Effector memory CD8-positive, alpha-beta T cell (primary cell): ENCODE measurements at regions not wholly inside any gene's neighbourhood (a gene's known extent, or its start where the extent isn't known, plus 50 kb on each side); places are given as distances from the start of the nearest gene placed in this dataset.

Source experiments
- ATAC-seq: fragments of 150-1000 bp; cut with Tn5 transposase; replicated peaks from 2 replicates; pipeline ENCODE4 v1.10.0; 2021; ENCODE audit warnings: mild to moderate bottlenecking, moderate library complexity
- DNase-seq, 3 experiments: peaks; one replicate each; pipeline ENCODE4 v3.0.0; 2021
- H3K27ac Mint-ChIP-seq, 2 donors: one replicate each; pipeline ENCODE4 v1.8.0; 2022; ENCODE audit warnings: mild to moderate bottlenecking in 2 of 2, mixed read lengths in 2 of 2, moderate library complexity in 2 of 2
- H3K27me3 Mint-ChIP-seq, 2 donors: one replicate each; pipeline ENCODE4 v1.8.0; 2022; ENCODE audit warnings: mixed read lengths in 2 of 2
- H3K36me3 Mint-ChIP-seq: one replicate; pipeline ENCODE4 v1.8.0; 2022; ENCODE audit warnings: mild to moderate bottlenecking, moderate library complexity, mixed read lengths; ENCODE audit not compliant: insufficient read depth
- H3K4me1 Mint-ChIP-seq, 2 donors: one replicate each; pipeline ENCODE4 v1.8.0; 2022; ENCODE audit warnings: low read depth in 2 of 2, mixed read lengths in 2 of 2
- H3K4me3 Mint-ChIP-seq, 2 donors: one replicate each; pipeline ENCODE4 v1.8.0; 2022; ENCODE audit warnings: mild to moderate bottlenecking in 2 of 2, mixed read lengths in 2 of 2, moderate library complexity in 2 of 2
- H3K9me3 Mint-ChIP-seq, 2 donors: one replicate each; pipeline ENCODE4 v1.8.0; 2022; ENCODE audit warnings: mixed read lengths in 2 of 2

DNA sequence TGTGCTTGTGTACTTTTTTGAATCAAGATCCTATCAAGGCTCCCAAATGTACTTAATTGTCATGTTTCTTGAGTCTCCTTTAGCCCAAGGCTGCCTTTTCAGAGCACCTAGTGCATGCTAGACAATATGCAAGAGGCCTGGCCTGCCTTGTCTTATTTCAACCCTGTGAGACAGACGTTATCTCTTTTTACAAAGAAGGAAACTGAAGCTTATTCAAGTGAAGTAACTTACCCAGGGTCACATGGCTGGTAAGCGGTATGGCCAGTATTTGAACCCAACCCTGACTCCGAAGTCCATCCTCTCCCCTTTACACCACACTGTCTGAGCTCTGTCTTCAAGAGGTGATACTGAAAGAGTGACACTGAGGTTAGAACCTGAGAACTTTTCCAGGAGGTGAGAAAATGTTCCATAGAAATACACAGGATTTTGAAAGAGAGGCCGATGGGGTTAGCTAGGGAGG lies 505.1 kb downstream of the FOXO1 start:
- no peak for ATAC-seq
- Mint-ChIP-seq H3K27me3 (no peaks in the 10 kb centered on the region), H3K27ac (no peak overlapping the region)

DNA sequence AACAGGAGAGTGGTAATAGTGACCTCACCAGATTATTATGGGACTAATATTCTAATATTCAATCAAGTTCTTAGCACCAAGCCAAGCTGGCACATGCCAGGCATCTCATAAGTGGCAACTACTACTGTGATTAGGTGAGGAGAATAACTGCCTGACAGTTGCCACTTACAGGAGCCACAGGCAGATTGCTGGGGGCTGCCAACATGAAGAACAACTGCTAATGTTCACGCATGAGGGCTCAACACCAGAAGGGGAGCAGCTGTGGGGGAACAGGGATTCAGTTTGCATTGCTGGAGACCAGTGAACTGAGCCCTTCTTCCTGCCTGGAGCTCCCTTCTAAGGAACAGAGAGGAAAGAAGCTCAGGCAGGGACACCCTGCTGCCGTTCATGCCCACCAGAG lies 504.5 kb downstream of the FOXO1 start:
- no peaks in the 10 kb centered on the region for H3K9me3 Mint-ChIP-seq
- H3K36me3 Mint-ChIP-seq, result peaks cover 3% of the 10 kb centered on the region
- no peak overlapping the region for H3K4me3 Mint-ChIP-seq
- no peak overlapping the region for H3K27ac Mint-ChIP-seq
- peaks cover 0 to 9% of the 10 kb centered on the region in 2 donors for H3K4me1 Mint-ChIP-seq
- no peaks in the 10 kb centered on the region for H3K27me3 Mint-ChIP-seq
- ATAC-seq (no peak), DNase-seq (no peak)

More for the DNA sequence above, 505.1 kb downstream of the FOXO1 start:
- Mint-ChIP-seq H3K36me3 (peaks cover 3% of the 10 kb centered on the region), H3K4me1 (peaks cover 3 to 11% of the 10 kb centered on the region in 2 donors), H3K9me3 (no peaks in the 10 kb centered on the region), H3K4me3 (no peak overlapping the region)
- no peak for DNase-seq

DNA sequence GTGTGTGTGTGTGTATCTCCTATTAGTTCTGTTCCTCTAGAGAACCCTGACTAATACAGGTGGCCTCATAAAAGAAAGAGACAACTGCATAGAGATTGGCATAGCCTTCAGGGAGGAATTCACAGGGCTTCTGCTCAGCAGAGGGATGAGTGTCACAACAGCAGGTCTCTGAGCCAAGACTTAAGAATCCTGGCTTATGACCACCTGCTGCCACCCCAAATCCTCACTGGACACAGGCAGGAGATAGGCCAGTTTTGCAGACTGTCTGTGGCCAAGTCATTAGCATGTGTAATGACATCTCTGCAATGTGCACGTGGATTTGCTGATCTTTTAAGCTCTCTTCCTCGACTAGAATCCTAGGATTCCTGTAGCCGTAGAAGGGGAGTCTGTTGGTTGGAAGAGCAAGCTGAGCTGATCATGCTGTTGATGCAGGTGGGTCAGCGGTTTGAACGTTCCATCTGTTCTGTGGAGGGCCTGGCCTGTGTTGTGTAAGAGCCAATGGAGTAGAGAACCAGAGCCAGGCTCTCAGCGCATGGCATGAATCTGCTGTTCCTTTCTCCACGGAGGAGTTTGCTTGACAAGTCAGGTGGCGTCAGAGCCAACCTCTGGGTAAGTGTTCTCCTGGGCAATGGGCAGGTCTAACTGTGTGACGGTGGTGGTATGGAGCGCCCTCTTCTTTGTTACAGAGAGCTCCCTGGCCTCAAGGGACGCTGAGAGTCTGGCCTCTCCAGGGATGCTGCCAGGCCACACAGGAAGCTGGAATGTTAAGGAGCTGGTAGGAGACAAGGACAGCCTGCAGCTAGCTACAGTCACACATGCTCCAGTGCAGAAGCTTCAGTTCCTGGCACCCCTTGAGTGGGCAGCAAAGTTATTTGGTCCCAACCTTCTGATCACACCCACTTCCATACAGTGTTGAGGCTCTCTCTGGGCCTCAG lies 503.1 kb downstream of the FOXO1 start:
- Mint-ChIP-seq H3K4me1 (peaks cover 0 to 9% of the 10 kb centered on the region in 2 donors), H3K4me3 (no peak overlapping the region), H3K9me3 (no peaks in the 10 kb centered on the region), H3K27ac (no peak overlapping the region), H3K36me3 (peaks cover 3% of the 10 kb centered on the region), H3K27me3 (no peaks in the 10 kb centered on the region)
- ATAC-seq (no peak), DNase-seq (no peak)

DNA sequence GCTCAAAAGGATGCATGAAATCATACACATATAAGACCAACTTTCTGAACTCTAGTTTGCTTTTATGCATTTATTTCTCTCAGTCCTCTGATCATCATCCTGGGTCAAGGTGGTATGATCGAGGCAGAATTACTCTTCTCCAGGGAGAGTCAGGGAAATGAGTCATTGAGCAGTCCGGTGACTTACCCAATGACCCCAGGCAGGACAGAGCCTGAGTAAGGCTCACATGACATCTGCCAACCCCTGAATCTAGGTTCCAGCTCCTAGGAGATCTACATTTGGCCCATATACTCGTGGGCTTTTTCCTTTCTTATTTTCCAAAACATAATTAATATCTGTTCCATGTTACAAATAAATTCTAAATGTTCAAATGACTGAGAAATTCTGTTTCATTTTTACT lies 502.3 kb downstream of the FOXO1 start:
- Mint-ChIP-seq H3K36me3 (no peaks in the 10 kb centered on the region), H3K9me3 (no peaks in the 10 kb centered on the region), H3K27me3 (no peaks in the 10 kb centered on the region), H3K27ac (no peak overlapping the region), H3K4me1 (peaks cover 0 to 9% of the 10 kb centered on the region in 2 donors), H3K4me3 (no peak overlapping the region)
- ATAC-seq (no peak), DNase-seq (no peak)

DNA sequence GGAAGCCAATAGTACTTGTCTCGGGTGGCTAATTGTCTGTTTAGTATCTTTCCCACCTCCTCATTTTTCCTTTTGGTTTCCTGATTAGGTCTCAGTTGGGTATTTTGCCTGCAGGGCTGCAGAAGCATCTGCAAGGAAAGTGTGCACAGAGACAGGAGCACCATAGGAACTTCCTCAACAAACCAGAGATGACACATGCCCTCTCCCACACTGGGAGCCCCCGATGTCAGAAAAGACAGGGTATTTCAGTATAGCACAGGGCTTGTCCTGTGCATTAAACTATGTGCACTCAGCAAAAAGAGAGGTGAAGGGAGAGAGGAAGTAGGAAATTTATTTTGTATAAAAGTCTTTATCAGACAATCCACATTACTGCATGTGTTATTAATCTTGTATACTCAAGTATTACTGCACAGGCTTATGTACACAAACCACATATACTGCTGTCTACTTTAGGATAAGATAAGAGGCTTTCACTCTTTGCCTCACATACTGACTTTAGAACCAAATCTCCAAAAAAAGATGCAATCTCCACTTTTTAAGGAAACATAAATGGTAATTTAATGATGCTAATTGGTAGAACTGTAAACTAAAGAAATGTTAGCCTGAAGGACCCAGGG lies 501.0 kb downstream of the FOXO1 start:
- ATAC-seq (no peak), DNase-seq (no peak)
- Mint-ChIP-seq H3K9me3 (no peaks in the 10 kb centered on the region), H3K27ac (no peak overlapping the region), H3K27me3 (no peaks in the 10 kb centered on the region), H3K36me3 (no peaks in the 10 kb centered on the region), H3K4me1 (peaks cover 0 to 9% of the 10 kb centered on the region in 2 donors), H3K4me3 (no peak overlapping the region)

DNA sequence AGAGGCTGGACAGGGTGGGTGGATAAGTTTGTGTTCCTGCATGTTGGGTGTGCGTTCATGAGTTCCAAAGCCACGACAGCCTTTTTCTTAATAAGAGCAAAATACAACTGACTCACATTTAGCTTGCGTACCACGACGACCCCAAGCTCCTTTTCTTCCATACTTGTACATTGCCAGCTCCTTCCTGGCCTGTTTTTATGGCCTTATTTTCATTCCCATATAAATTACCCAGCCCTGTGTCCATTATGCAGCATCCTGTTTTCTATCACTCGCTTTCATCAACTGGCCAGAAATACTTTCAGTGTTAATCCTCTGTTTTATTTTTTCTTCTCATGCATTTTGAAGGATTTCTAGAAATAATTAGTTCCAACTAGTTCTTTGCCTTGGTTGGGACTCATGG lies 499.1 kb downstream of the FOXO1 start:
- Mint-ChIP-seq H3K4me3 (no peak overlapping the region), H3K4me1 (peaks cover 0 to 8% of the 10 kb centered on the region in 2 donors), H3K27me3 (peaks cover 0 to 2% of the 10 kb centered on the region in 2 donors), H3K9me3 (no peaks in the 10 kb centered on the region), H3K36me3 (no peaks in the 10 kb centered on the region), H3K27ac (no peak overlapping the region)
- DNase-seq (no peak), ATAC-seq (no peak)

DNA sequence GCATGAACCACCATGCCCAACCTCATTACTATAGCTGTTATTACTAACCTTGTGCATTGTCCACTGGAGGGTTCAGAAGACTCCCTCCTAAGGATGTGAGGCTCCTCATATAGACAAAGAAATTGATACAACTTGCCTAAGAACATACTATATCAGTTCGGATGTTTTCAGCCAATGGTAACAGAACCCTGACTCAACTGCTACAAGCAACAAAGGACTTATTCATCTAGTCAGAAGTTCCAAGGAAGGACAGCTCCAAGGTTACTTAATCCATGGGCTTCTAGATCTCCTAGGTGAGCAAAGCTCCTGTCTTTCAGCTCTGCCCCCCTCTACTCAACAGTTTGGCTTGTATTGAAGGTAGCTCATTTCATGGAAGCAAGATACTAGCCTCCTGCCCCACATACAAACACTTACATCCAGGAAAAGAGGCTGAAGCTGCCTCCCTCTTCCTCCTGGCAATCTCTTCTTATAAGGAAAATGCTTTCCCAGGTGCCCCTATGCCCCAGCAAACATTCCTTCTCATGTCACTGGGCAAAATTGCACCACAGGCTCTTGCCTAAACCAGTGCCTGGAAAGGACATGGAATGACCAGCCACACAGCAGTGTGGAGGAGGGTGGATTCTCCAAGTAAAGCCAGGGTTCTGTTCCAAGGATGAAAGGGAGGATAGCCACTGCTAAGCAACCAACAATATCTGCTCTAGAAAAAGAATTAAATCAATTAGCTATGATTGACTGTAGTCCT lies 497.8 kb downstream of the FOXO1 start:
- Mint-ChIP-seq H3K36me3 (no peaks in the 10 kb centered on the region), H3K4me3 (no peak overlapping the region), H3K4me1 (peaks cover 0 to 5% of the 10 kb centered on the region in 2 donors), H3K27ac (no peak overlapping the region), H3K9me3 (no peaks in the 10 kb centered on the region), H3K27me3 (peaks cover 0 to 11% of the 10 kb centered on the region in 2 donors)
- DNase-seq, result no peak
- no peak for ATAC-seq

DNA sequence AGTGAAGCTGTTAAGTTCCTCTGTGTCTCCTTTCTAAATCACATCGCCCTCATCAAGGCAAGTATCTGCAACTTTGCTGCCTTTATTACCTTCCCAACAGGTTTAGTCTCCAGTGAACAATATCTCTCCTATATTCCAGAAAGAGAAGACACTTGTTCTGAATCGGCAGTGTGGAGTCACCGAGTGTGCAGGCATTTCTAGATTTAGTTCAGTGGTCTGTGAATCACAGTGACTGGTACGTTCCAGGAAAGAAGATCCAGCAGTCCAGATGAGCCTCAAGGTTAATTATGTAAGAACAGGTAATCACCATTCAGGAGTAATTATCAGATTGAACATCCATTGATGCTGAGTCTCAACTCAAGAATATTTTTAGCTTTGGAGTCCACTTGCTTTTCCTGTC lies 497.0 kb downstream of the FOXO1 start:
- Mint-ChIP-seq H3K36me3 (no peaks in the 10 kb centered on the region), H3K4me1 (peaks cover 0 to 5% of the 10 kb centered on the region in 2 donors), H3K27me3 (peaks cover 0 to 11% of the 10 kb centered on the region in 2 donors), H3K4me3 (no peak overlapping the region), H3K27ac (no peak overlapping the region), H3K9me3 (no peaks in the 10 kb centered on the region)
- ATAC-seq (no peak), DNase-seq (no peak)

DNA sequence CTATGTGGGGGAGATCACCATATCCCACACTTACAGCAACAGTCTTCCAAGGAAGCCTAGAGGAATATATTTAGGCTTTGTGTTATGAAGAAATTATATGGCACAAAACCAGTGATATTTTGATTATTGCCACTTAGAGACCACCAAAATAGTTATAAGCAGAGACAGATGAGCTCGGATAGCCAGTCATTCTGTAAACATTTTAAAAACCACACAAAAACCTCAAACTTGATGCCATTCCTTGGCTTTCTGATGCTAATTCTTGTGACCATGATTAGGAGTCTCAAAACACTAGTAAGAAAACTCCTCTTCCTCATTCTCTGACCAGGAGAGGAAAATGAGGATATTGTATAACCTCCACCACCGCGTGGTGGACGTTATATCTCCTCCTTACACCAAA lies 496.4 kb downstream of the FOXO1 start:
- Mint-ChIP-seq H3K4me1 (peaks cover 0 to 7% of the 10 kb centered on the region in 2 donors), H3K36me3 (peaks cover 3% of the 10 kb centered on the region)

DNA sequence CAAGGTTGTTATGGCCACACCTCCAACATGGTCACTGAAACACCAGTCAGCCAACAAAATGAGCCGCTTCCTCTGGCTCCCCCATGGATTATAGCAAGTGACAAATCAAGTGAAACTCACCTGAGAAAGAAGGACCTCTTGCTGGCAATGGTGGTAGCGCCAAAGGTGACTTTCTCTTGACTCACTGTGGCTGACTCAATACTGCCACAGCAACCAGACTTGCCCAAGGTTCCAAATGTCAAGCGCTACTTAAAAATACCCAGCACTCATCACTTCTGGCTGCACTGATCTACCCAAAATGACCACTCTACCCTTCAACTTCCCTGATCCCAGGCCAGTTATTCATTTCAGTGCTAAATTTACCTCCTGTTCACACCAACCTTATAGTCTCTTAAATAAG lies 495.5 kb downstream of the FOXO1 start:
- Mint-ChIP-seq H3K4me1 (peaks cover 0 to 8% of the 10 kb centered on the region in 2 donors), H3K36me3 (peaks cover 3% of the 10 kb centered on the region), H3K9me3 (no peaks in the 10 kb centered on the region), H3K27me3 (peaks cover 0 to 19% of the 10 kb centered on the region in 2 donors), H3K27ac (no peak overlapping the region), H3K4me3 (no peak overlapping the region)
- ATAC-seq, result no peak
- DNase-seq, result no peak

More for the DNA sequence above, 496.4 kb downstream of the FOXO1 start:
- no peak for DNase-seq
- peaks cover 0 to 16% of the 10 kb centered on the region in 2 donors for H3K27me3 Mint-ChIP-seq
- H3K9me3 Mint-ChIP-seq, result no peaks in the 10 kb centered on the region
- no peak overlapping the region for H3K27ac Mint-ChIP-seq
- ATAC-seq, result no peak
- H3K4me3 Mint-ChIP-seq, result no peak overlapping the region

DNA sequence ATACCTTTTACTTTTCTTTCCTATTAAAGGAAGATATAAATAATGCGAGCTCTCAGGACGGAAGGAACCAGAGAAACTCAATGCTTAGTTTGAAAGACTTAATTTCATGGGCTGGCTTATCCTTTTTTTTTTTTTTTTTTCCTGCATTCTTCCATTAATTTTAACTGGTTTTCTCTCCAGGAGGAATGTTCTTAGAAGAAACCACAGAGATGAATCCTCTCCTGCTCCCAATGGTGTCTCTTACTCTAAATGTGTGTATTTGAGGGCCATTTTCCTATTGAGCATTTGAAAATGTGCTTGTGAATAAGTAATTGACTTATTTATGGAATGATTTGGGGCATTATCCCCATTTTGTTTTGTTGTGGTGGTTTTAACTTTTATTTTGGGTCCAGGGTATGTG lies 494.9 kb downstream of the FOXO1 start:
- Mint-ChIP-seq H3K9me3 (no peaks in the 10 kb centered on the region), H3K4me3 (no peak overlapping the region), H3K4me1 (peaks cover 0 to 4% of the 10 kb centered on the region in 2 donors), H3K36me3 (peaks cover 3% of the 10 kb centered on the region), H3K27me3 (peaks cover 0 to 19% of the 10 kb centered on the region in 2 donors), H3K27ac (no peak overlapping the region)
- ATAC-seq (no peak), DNase-seq (no peak)

DNA sequence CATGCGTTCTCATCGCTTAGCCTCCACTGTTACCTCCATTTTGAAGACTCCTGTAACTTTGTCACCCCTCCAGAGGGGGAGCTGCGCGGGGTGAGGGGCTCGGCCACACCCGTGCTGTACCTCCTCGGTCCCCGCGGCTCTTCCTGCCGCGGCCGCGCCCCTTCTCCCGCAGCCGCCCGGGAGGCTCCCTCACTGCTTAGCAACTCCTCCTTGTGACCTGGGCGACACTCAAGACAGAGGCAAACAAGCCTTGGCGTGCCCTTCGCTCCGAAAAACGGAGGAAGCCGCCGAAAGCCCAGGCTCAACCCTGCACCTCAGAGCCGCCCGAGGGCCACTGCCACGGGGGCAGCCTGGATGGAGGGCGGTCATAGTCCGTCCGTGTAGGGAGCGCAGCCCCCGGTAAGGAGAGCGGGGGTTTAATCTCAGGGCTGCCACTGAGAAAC lies 494.3 kb downstream of the FOXO1 start:
- peaks cover 0 to 4% of the 10 kb centered on the region in 2 donors for H3K4me1 Mint-ChIP-seq
- ATAC-seq (no peak), DNase-seq (no peak)
- no peak overlapping the region for H3K4me3 Mint-ChIP-seq
- H3K27me3 Mint-ChIP-seq, result peaks cover 0 to 19% of the 10 kb centered on the region in 2 donors
- H3K27ac Mint-ChIP-seq, result no peak overlapping the region
- H3K9me3 Mint-ChIP-seq, result no peaks in the 10 kb centered on the region
- H3K36me3 Mint-ChIP-seq, result peaks cover 3% of the 10 kb centered on the region

DNA sequence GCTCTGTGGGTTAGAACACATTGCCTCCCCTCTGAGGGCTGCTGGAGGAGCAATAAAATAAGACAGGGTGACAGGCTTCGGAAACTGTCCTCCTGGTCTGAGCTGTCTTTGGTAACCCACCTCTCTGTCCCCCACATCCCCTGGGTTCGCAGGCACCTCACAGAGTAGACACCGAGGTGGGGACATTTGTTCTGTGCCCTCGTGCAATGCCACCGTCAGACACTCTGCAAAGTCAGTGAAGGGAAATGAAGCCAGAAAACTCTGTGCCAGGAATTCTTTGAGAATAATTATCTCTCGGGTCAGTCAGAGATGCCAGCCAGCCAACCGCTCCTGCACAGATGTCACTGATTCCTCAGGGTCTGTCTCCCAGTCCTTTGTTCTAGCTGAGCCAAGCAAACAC lies 493.6 kb downstream of the FOXO1 start:
- peaks cover 3% of the 10 kb centered on the region for H3K36me3 Mint-ChIP-seq
- H3K27ac Mint-ChIP-seq, result no peak overlapping the region
- no peaks in the 10 kb centered on the region for H3K9me3 Mint-ChIP-seq
- H3K4me1 Mint-ChIP-seq, result peaks cover 0 to 4% of the 10 kb centered on the region in 2 donors
- no peak for DNase-seq
- H3K4me3 Mint-ChIP-seq, result no peak overlapping the region
- H3K27me3 Mint-ChIP-seq, result peaks cover 0 to 19% of the 10 kb centered on the region in 2 donors
- no peak for ATAC-seq
